HCT116 (cell line): ENCODE measurements at regions not wholly inside any gene's neighbourhood (a gene's known extent, or its start where the extent isn't known, plus 50 kb on each side); places are given as distances from the start of the nearest gene placed in this dataset.

Experiments used
- ATAC-seq: fragments of 200-7000 bp; cut with Tn5 transposase; 2 replicates; pipeline ENCODE4 v1.9.1; 2020; ENCODE audit warnings: mild to moderate bottlenecking, moderate library complexity
- BruUV-seq: library from RNA; stranded (reverse); fragments of 400-500 nt; replicated peaks from 2 replicates; lab custom pipeline; 2021; lab: Mats Ljungman, UMichigan
- CTCF ChIA-PET: fragments of 300-600 bp; sonication (Branson Sonifier 250); formaldehyde crosslinking; loops from one replicate; lab custom pipeline; 2021; ENCODE audit warnings: antibody characterized with exemption; lab: Charles Lee
- POLR2A ChIA-PET: fragments of 300-600, 350-600 bp; sonication (Branson Sonifier 250); formaldehyde crosslinking; loops from one replicate; lab custom pipeline; 2021; ENCODE audit warnings: antibody characterized with exemption; lab: Charles Lee
- RAD21 ChIA-PET, 2 experiments: fragments of 300-600 bp; sonication (Branson Sonifier 250); formaldehyde crosslinking; loops; one replicate each; lab custom pipeline; 2023; ENCODE audit warnings: low total read pairs in 2 of 2; ENCODE audit not compliant: uncharacterized antibody in 2 of 2, unreplicated experiment in 2 of 2, low non-redundant PET in 1 of 2; lab: Charles Lee
- DNase-seq: peaks from one replicate; pipeline ENCODE4 v3.0.0-alpha.2; 2010; ENCODE audit warnings: low read depth, low spot score
- H2AFZ ChIP-seq: fragments of 200-600 bp; shearing (Covaris generic), sonication (generic); 2 replicates; pipeline ENCODE4 v1.6.1; 2017; ENCODE audit warnings: low read depth, mixed run types, mixed read lengths, antibody characterized with exemption, low read length; ENCODE audit not compliant: poor library complexity, severe bottlenecking
- H3K27ac ChIP-seq: 2 replicates; pipeline ENCODE4 v1.5.1; 2012; ENCODE audit warnings: low read depth, low read length
- H3K27me3 ChIP-seq: fragments of 200-600 bp; sonication (generic); 2 replicates; pipeline ENCODE4 v1.6.1; 2016; ENCODE audit warnings: mixed run types, low read length, mixed read lengths; ENCODE audit not compliant: insufficient read depth
- H3K36me3 ChIP-seq, 2 experiments: fragments of 200-500 bp in 1 of 2; fragments of 200-600 bp in 1 of 2; sonication (Bioruptor generic) in 1 of 2; sonication (generic) in 1 of 2; 2 replicates each; pipeline versions ENCODE4 v1.5.1 to v1.6.1; 2014 to 2016; ENCODE audit warnings: low read length in 2 of 2, inconsistent platforms in 1 of 2, mixed read lengths in 1 of 2, mixed run types in 1 of 2; ENCODE audit not compliant: insufficient read depth in 2 of 2, control insufficient read depth in 1 of 2
- H3K4me1 ChIP-seq, 2 experiments: fragments of 200-600 bp in 1 of 2; sonication (generic) in 1 of 2; 2 replicates each; pipeline versions ENCODE4 v1.5.1 to v1.6.1; 2012 to 2017; ENCODE audit warnings: low read length in 2 of 2, inconsistent platforms in 1 of 2, mild to moderate bottlenecking in 1 of 2, mixed read lengths in 1 of 2, mixed run types in 1 of 2, moderate library complexity in 1 of 2; ENCODE audit not compliant: insufficient read depth in 2 of 2, control insufficient read depth in 1 of 2
- H3K4me2 ChIP-seq: fragments of 200-600 bp; sonication (generic); 2 replicates; pipeline ENCODE4 v1.6.1; 2017; ENCODE audit warnings: mixed run types, low read length, mixed read lengths
- H3K4me3 ChIP-seq, 2 experiments: fragments of 200-600 bp in 1 of 2; sonication (generic) in 1 of 2; replicated peaks in 1 of 2; 2 replicates each; pipeline ENCODE4 v1.5.1; 2011 to 2016; ENCODE audit warnings: low read length in 2 of 2, control low read depth in 1 of 2, low read depth in 1 of 2, mild to moderate bottlenecking in 1 of 2, mixed read lengths in 1 of 2, mixed run types in 1 of 2
- H3K79me2 ChIP-seq: fragments of 200-600 bp; sonication (generic); 2 replicates; pipeline ENCODE4 v1.6.1; 2017; ENCODE audit warnings: mild to moderate bottlenecking, mixed run types, low read length, moderate library complexity, mixed read lengths; ENCODE audit not compliant: insufficient read depth
- H3K9ac ChIP-seq: fragments of 200-600 bp; sonication (generic); 2 replicates; pipeline ENCODE4 v1.6.1; 2016; ENCODE audit warnings: low read length, mixed read lengths
- H3K9me2 ChIP-seq: fragments of 200-600 bp; sonication (generic), shearing (Covaris generic); 2 replicates; pipeline ENCODE4 v1.6.1; 2017; ENCODE audit warnings: mixed run types, mild to moderate bottlenecking, moderate library complexity; ENCODE audit not compliant: insufficient read depth
- H3K9me3 ChIP-seq, 2 experiments: fragments of 200-500 bp in 1 of 2; fragments of 200-600 bp in 1 of 2; sonication (Bioruptor generic) in 1 of 2; sonication (generic) in 1 of 2; 2 replicates each; pipeline ENCODE4 v1.6.1; 2014 to 2017; ENCODE audit warnings: low read length in 2 of 2, mixed read lengths in 2 of 2, inconsistent platforms in 1 of 2, low read depth in 1 of 2, mild to moderate bottlenecking in 1 of 2, mixed run types in 1 of 2, moderate library complexity in 1 of 2; ENCODE audit not compliant: control insufficient read depth in 1 of 2, insufficient read depth in 1 of 2
- H4K20me1 ChIP-seq: fragments of 200-600 bp; sonication (generic), shearing (Covaris generic); 2 replicates; pipeline ENCODE4 v1.6.1; 2017; ENCODE audit warnings: mixed run types, mild to moderate bottlenecking, moderate library complexity; ENCODE audit not compliant: insufficient read depth
- CEBPB ChIP-seq: IDR thresholded peaks from 2 replicates; pipeline ENCODE4 v1.6.1; 2012; ENCODE audit warnings: low read depth
- CTCF ChIP-seq, 3 experiments: fragments of 200-600 bp in 1 of 3; sonication (generic) in 1 of 3; IDR thresholded peaks in 2 of 3; conservative IDR thresholded peaks in 1 of 3; 2 replicates each; pipeline ENCODE4 v1.5.1; 2012 to 2017; ENCODE audit warnings: low read depth in 2 of 3, low read length in 2 of 3, antibody characterized with exemption in 1 of 3, borderline replicate concordance in 1 of 3, control low read depth in 1 of 3, mild to moderate bottlenecking in 1 of 3, mixed read lengths in 1 of 3, mixed run types in 1 of 3, moderate library complexity in 1 of 3; ENCODE audit not compliant: insufficient read depth in 1 of 3
- FOSL1 ChIP-seq: IDR thresholded peaks from 2 replicates; pipeline ENCODE4 v1.6.1; 2012; ENCODE audit warnings: low read depth
- JUND ChIP-seq: IDR thresholded peaks from 2 replicates; pipeline ENCODE4 v1.6.1; 2012
- POLR2A ChIP-seq: IDR thresholded peaks from 2 replicates; pipeline ENCODE4 v1.7.0; 2011; ENCODE audit warnings: borderline replicate concordance; ENCODE audit not compliant: insufficient read depth, insufficient read length; ENCODE audit errors: extremely low read depth
- POLR2AphosphoS5 ChIP-seq: IDR thresholded peaks from 2 replicates; pipeline ENCODE4 v1.6.1; 2011; ENCODE audit warnings: mild to moderate bottlenecking, low read depth, low read length, moderate library complexity
- RAD21 ChIP-seq: IDR thresholded peaks from 2 replicates; pipeline ENCODE4 v1.6.1; 2012; ENCODE audit warnings: low read depth, mild to moderate bottlenecking
- REST ChIP-seq: IDR thresholded peaks from 2 replicates; pipeline ENCODE4 v1.6.1; 2012; ENCODE audit warnings: low read depth
- SP1 ChIP-seq: IDR thresholded peaks from 2 replicates; pipeline ENCODE4 v1.6.1; 2012; ENCODE audit warnings: low read depth
- SRF ChIP-seq: IDR thresholded peaks from 2 replicates; pipeline ENCODE4 v1.6.1; 2012; ENCODE audit warnings: low read depth
- YY1 ChIP-seq: IDR thresholded peaks from 2 replicates; pipeline ENCODE4 v1.6.1; 2011; ENCODE audit warnings: low read length, low read depth, moderate library complexity, mild to moderate bottlenecking; ENCODE audit not compliant: insufficient replicate concordance; ENCODE audit errors: extremely low read depth
- ZFX ChIP-seq: fragments of 450-650 bp; IDR thresholded peaks from 2 replicates; pipeline ENCODE4 v1.6.1; 2017
- intact Hi-C: fragments of 100-400 bp; cut with micrococcal nuclease; formaldehyde crosslinking; loops from 2 replicates; pipeline ENCODE4 v1.10.0; 2022

GRCh38 chr9:13513286-13513685, 233.8 kb upstream of the MPDZ start:
- no peak overlapping the region for H3K4me3 ChIP-seq
- no peaks in the 10 kb centered on the region for H3K79me2 ChIP-seq
- DNase-seq (no peak), ATAC-seq (no peak)
- H3K9me3 ChIP-seq = no peaks in the 10 kb centered on the region
- H3K27me3 ChIP-seq = no peaks in the 10 kb centered on the region
- no peak overlapping the region for H3K4me2 ChIP-seq
- no peak overlapping the region for H3K27ac ChIP-seq
- no peaks in the 10 kb centered on the region for H3K4me1 ChIP-seq
- H3K9ac ChIP-seq = no peak overlapping the region
- CTCF ChIA-PET = no interaction called here
- no peaks in the 10 kb centered on the region for H4K20me1 ChIP-seq
- POLR2A ChIA-PET = no interaction called here
- H3K9me2 ChIP-seq = no peaks in the 10 kb centered on the region
- intact Hi-C loops = no loop called here
- H3K36me3 ChIP-seq = no peaks in the 10 kb centered on the region
- BruUV-seq = no TSS peak
- TF ChIP-seq SRF = no peak
- TF ChIP-seq CTCF (IDR thresholded peaks at IDR 0.05 in 2 of 3, conservative IDR thresholded peaks at IDR 0.05 in 1 of 3; ENCODE audit: borderline replicate concordance in 1 of 3, insufficient read depth in 1 of 3, low read depth in 2 of 3, low read length in 2 of 3) = no peak
- no peak for TF ChIP-seq CEBPB
- TF ChIP-seq ZFX = no peak
- no peak for TF ChIP-seq YY1
- no peak for TF ChIP-seq POLR2A
- TF ChIP-seq REST = no peak
- TF ChIP-seq FOSL1 = no peak
- TF ChIP-seq JUND = no peak
- no peak for TF ChIP-seq POLR2AphosphoS5
- no peak for TF ChIP-seq SP1
- TF ChIP-seq RAD21 = no peak
- H2AFZ ChIP-seq = no peak overlapping the region
- RAD21 ChIA-PET = no interaction called here
